ENCODE measurements at regions not wholly inside any gene's neighbourhood (a gene's known extent, or its start where the extent isn't known, plus 50 kb on each side); places are given as distances from the start of the nearest gene placed in this dataset.

- Histone ChIP-seq H3K27me3 (ENCODE audit: control insufficient read depth, insufficient read depth, low read length) (peaks cover 3% of the 10 kb centered on the region), H3K27ac (ENCODE audit: insufficient read depth, low read length) (peak overlapping the region; percentile 36), H3K9me3 (ENCODE audit: control insufficient read depth, insufficient read depth, low read depth, low read length) (no peaks in the 10 kb centered on the region), H3K4me2 (ENCODE audit: extremely low read depth, insufficient read depth, low read length) (peak overlapping the region; percentile 48), H4K20me1 (ENCODE audit: control insufficient read depth, extremely low read depth, insufficient read depth, low read length) (no peaks in the 10 kb centered on the region), H3K4me3 (replicated peaks in 1 of 4; ENCODE audit: control extremely low read depth in 1 of 4, insufficient read depth in 1 of 4, low read depth in 3 of 4, low read length in 4 of 4) (no peak overlapping the region), H2AFZ (ENCODE audit: low read length) (no peak overlapping the region), H3K36me3 (ENCODE audit: control insufficient read depth, insufficient read depth, low read length) (no peaks in the 10 kb centered on the region), H3K79me2 (ENCODE audit: control insufficient read depth, insufficient read depth, low read length) (no peaks in the 10 kb centered on the region), H3K4me1 (ENCODE audit: control insufficient read depth, extremely low read depth, insufficient read depth, low read length) (no peaks in the 10 kb centered on the region), H3K9ac (ENCODE audit: insufficient read depth, low read length) (no peak overlapping the region)
- no peak for TF ChIP-seq EZH2 (IDR thresholded peaks at IDR 0.05; ENCODE audit: low read length, missing control alignments)
- TF ChIP-seq, protein P1, sequence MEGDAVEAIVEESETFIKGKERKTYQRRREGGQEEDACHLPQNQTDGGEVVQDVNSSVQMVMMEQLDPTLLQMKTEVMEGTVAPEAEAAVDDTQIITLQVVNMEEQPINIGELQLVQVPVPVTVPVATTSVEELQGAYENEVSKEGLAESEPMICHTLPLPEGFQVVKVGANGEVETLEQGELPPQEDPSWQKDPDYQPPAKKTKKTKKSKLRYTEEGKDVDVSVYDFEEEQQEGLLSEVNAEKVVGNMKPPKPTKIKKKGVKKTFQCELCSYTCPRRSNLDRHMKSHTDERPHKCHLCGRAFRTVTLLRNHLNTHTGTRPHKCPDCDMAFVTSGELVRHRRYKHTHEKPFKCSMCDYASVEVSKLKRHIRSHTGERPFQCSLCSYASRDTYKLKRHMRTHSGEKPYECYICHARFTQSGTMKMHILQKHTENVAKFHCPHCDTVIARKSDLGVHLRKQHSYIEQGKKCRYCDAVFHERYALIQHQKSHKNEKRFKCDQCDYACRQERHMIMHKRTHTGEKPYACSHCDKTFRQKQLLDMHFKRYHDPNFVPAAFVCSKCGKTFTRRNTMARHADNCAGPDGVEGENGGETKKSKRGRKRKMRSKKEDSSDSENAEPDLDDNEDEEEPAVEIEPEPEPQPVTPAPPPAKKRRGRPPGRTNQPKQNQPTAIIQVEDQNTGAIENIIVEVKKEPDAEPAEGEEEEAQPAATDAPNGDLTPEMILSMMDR (conservative IDR thresholded peaks at IDR 0.05 in 1 of 2, IDR thresholded peaks at IDR 0.05 in 1 of 2; ENCODE audit: low read depth in 1 of 2, low read length in 2 of 2): no peak
- peak; percentile 61 to 82 for DNase-seq (ENCODE audit: low read depth in 2 of 2)
These were observed 118.4 kb downstream of the ARL4C start for GRCh38 chr2:234378440-234378839.

GRCh38 chr2:234377761-234378391 lies 119.0 kb downstream of the ARL4C start:
- Histone ChIP-seq H4K20me1 (ENCODE audit: control insufficient read depth, extremely low read depth, insufficient read depth, low read length) (no peaks in the 10 kb centered on the region), H3K79me2 (ENCODE audit: control insufficient read depth, insufficient read depth, low read length) (no peaks in the 10 kb centered on the region), H2AFZ (ENCODE audit: low read length) (no peak overlapping the region), H3K4me2 (ENCODE audit: extremely low read depth, insufficient read depth, low read length) (peak overlapping the region; percentile 48), H3K4me3 (replicated peaks in 1 of 4; ENCODE audit: control extremely low read depth in 1 of 4, insufficient read depth in 1 of 4, low read depth in 3 of 4, low read length in 4 of 4) (no peak overlapping the region), H3K9ac (ENCODE audit: insufficient read depth, low read length) (no peak overlapping the region), H3K27ac (ENCODE audit: insufficient read depth, low read length) (peak overlapping the region; percentile 36), H3K27me3 (ENCODE audit: control insufficient read depth, insufficient read depth, low read length) (peaks cover 3% of the 10 kb centered on the region), H3K9me3 (ENCODE audit: control insufficient read depth, insufficient read depth, low read depth, low read length) (no peaks in the 10 kb centered on the region), H3K36me3 (ENCODE audit: control insufficient read depth, insufficient read depth, low read length) (no peaks in the 10 kb centered on the region), H3K4me1 (ENCODE audit: control insufficient read depth, extremely low read depth, insufficient read depth, low read length) (no peaks in the 10 kb centered on the region)
- peak; percentile 91 to 92 for DNase-seq (ENCODE audit: low read depth in 2 of 2)
- no peak for TF ChIP-seq EZH2 (IDR thresholded peaks at IDR 0.05; ENCODE audit: low read length, missing control alignments)
- TF ChIP-seq, protein P1 (conservative IDR thresholded peaks at IDR 0.05 in 1 of 2, IDR thresholded peaks at IDR 0.05 in 1 of 2; ENCODE audit: low read depth in 1 of 2, low read length in 2 of 2): no peak

DNA sequence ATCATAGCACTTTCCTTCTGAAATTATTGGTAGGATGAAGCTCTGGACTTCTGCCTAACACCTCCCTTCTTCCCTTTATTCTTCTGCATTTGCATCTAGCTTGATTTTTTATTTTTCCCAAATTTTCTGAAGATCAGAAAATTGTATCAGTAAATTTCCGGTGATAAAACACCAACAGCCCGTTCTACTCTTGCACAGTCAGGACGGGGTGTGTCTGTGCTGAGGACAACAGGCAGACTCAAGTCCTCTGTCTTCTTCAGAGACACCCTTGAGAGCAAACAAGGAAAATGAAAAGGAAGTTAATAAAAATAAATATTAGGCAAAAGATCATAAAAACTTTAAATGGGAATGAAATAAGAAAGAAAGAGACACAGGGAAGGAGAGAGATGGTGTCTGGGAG lies 120.7 kb downstream of the ARL4C start:
- no peak overlapping the region for H2AFZ ChIP-seq (ENCODE audit: low read length)
- no peaks in the 10 kb centered on the region for H3K79me2 ChIP-seq (ENCODE audit: control insufficient read depth, insufficient read depth, low read length)
- peaks cover 3% of the 10 kb centered on the region for H3K27me3 ChIP-seq (ENCODE audit: control insufficient read depth, insufficient read depth, low read length)
- no peaks in the 10 kb centered on the region for H4K20me1 ChIP-seq (ENCODE audit: control insufficient read depth, extremely low read depth, insufficient read depth, low read length)
- H3K9ac ChIP-seq (ENCODE audit: insufficient read depth, low read length): no peak overlapping the region
- no peaks in the 10 kb centered on the region for H3K4me1 ChIP-seq (ENCODE audit: control insufficient read depth, extremely low read depth, insufficient read depth, low read length)
- H3K36me3 ChIP-seq (ENCODE audit: control insufficient read depth, insufficient read depth, low read length): no peaks in the 10 kb centered on the region
- no peak overlapping the region for H3K4me3 ChIP-seq (replicated peaks in 1 of 4; ENCODE audit: control extremely low read depth in 1 of 4, insufficient read depth in 1 of 4, low read depth in 3 of 4, low read length in 4 of 4)
- no peak overlapping the region for H3K27ac ChIP-seq (ENCODE audit: insufficient read depth, low read length)
- H3K9me3 ChIP-seq (ENCODE audit: control insufficient read depth, insufficient read depth, low read depth, low read length): no peaks in the 10 kb centered on the region
- no peak for TF ChIP-seq EZH2 (IDR thresholded peaks at IDR 0.05; ENCODE audit: low read length, missing control alignments)
- H3K4me2 ChIP-seq (ENCODE audit: extremely low read depth, insufficient read depth, low read length): no peak overlapping the region
- no peak for DNase-seq (ENCODE audit: low read depth in 2 of 2)

Measured in fibroblast of lung (primary cell).